ENCODE measurements at regions not wholly inside any gene's neighbourhood (a gene's known extent, or its start where the extent isn't known, plus 50 kb on each side); places are given as distances from the start of the nearest gene placed in this dataset.

DNA sequence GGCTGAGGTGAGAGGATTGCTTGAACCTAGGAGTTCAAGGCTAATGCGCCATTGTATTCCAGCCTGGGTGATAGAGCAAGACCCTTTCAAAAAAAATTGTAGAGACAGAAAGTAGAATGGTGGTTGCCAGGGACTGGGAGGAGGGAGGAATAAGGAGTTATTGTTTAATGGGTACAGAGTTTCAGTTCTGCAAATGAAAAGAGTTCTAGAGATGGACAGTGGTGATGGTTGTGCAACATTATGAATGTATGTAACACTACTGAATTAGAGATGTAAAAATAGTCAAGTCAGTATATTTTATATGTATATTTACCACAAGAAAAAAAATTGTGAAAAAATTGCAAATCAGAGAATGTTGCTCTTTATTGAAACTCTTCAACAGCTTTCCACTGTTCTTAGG, 266.5 kb upstream of the NPY start:
- TF ChIP-seq, protein P1, sequence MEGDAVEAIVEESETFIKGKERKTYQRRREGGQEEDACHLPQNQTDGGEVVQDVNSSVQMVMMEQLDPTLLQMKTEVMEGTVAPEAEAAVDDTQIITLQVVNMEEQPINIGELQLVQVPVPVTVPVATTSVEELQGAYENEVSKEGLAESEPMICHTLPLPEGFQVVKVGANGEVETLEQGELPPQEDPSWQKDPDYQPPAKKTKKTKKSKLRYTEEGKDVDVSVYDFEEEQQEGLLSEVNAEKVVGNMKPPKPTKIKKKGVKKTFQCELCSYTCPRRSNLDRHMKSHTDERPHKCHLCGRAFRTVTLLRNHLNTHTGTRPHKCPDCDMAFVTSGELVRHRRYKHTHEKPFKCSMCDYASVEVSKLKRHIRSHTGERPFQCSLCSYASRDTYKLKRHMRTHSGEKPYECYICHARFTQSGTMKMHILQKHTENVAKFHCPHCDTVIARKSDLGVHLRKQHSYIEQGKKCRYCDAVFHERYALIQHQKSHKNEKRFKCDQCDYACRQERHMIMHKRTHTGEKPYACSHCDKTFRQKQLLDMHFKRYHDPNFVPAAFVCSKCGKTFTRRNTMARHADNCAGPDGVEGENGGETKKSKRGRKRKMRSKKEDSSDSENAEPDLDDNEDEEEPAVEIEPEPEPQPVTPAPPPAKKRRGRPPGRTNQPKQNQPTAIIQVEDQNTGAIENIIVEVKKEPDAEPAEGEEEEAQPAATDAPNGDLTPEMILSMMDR (IDR thresholded peaks at IDR 0.05) = no peak
- TF ChIP-seq POLR2A (IDR thresholded peaks at IDR 0.05) = no peak
